ENCODE measurements at regions not wholly inside any gene's neighbourhood (a gene's known extent, or its start where the extent isn't known, plus 50 kb on each side); places are given as distances from the start of the nearest gene placed in this dataset.

DNA sequence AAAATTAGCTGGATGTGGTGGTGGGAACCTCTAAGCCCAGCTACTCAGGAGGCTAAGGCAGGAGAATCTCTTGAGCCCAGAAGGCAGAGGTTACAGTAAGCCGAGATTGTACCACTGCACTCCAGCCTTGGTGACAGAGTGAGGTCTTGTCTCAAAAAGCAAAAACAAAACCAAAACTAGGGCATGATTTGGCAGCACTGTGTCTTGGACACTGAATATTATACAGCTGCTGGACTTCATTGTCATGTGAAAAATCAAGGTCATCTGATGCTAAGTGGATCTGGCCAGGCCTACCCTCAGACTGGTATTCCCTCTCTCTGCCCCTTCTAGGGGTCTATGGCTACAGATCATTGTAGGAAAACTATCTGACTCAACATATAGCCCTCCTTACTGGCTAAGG lies 55.2 kb upstream of the MRPS6 start:
- peak; percentile 74 for DNase-seq (ENCODE audit: low read depth)
- TF ChIP-seq, protein P1, sequence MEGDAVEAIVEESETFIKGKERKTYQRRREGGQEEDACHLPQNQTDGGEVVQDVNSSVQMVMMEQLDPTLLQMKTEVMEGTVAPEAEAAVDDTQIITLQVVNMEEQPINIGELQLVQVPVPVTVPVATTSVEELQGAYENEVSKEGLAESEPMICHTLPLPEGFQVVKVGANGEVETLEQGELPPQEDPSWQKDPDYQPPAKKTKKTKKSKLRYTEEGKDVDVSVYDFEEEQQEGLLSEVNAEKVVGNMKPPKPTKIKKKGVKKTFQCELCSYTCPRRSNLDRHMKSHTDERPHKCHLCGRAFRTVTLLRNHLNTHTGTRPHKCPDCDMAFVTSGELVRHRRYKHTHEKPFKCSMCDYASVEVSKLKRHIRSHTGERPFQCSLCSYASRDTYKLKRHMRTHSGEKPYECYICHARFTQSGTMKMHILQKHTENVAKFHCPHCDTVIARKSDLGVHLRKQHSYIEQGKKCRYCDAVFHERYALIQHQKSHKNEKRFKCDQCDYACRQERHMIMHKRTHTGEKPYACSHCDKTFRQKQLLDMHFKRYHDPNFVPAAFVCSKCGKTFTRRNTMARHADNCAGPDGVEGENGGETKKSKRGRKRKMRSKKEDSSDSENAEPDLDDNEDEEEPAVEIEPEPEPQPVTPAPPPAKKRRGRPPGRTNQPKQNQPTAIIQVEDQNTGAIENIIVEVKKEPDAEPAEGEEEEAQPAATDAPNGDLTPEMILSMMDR (IDR thresholded peaks at IDR 0.05; ENCODE audit: insufficient read depth, low read depth, low read length, missing control alignments): no peak
- peak overlapping the region; percentile 47 for H3K4me3 ChIP-seq (ENCODE audit: low read depth, low read length)

DNA sequence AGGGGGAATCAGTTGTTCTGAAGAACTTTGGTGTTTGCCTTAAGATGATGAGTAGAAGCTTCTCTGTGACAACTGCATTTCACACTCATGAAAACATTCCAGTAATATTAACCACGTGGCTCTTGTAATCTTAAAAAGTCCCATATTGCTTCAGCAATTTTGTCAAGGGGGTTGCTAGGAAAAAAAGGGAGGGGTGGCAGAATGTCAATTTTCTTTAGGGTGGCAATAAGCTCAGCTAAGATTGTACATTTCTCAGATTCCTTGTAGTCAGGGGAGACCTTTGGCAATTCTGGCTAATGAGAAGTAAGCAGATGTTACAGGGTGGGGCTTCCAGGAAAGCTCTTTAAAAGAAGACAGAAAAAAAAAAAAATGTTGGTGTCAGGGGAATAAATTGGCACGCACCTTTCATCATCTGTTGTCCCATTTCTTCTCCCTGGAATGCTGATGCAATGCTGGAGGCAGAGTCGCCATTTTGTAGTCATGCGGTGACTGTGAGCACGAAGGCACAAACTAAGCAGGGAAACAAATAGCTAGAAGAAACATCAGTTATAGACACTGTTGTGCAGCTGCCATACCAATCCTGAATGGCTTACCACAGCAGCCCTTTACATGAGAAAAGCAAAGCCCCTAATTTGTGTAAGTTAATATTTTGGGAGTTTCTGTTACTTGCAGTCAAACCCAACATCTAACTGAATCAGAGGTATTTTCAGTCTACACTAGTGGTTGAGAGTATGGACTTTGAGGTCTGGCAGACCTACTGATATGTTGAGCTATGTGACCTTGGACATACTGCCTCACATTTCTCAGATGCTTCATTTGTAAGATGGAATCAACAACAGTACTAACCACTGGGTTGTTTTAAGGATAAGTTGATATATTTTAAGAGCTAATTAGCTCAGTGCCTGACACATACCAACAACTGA lies 56.1 kb upstream of the MRPS6 start:
- no peak overlapping the region; the same call in 1 of the 2 replicates for H3K4me3 ChIP-seq (ENCODE audit: low read depth, low read length)
- peak; percentile 74 for DNase-seq (ENCODE audit: low read depth)
- TF ChIP-seq, protein P1 (IDR thresholded peaks at IDR 0.05; ENCODE audit: insufficient read depth, low read depth, low read length, missing control alignments): no peak

DNA sequence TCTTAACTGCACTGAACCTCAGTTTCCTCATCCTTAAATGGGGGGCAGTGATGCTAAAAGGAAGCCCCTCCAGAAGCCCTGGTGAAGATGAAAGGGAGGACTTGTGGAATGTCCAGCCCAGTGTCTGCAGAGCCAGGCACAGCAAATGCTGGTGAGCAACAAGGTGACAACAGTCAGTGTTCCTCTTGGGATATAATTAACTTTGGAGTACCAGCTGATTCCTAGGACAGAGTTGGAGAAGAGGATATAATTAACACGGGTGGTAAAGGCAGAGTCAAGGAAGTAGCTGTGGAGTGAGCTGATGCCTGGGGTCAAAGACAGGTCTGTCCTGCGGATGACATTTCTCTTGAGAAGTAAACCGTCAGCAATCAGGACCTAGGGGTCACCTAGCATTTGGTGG lies 60.7 kb upstream of the MRPS6 start:
- TF ChIP-seq, protein P1 (IDR thresholded peaks at IDR 0.05; ENCODE audit: insufficient read depth, low read depth, low read length, missing control alignments): no peak
- no peak for DNase-seq (ENCODE audit: low read depth)
- no peak overlapping the region for H3K4me3 ChIP-seq (ENCODE audit: low read depth, low read length)

DNA sequence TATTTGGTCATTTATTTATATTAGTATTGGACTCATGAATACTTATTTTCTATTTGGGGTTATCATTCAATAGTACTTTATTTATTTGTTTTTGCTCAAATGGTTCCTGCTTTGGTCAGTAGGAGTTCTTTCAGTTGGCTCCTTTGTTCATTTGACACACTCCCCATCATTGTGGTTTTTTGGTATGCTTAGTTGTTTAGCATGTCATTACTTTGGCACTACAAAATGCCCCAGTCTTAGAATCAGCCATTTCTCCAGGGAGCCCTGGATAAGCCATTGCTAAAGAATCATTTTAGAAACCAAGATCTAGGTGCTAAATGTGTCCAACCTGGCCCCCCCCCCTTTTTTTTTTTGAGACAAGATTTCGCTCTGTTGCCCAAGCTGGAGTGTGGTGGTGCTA lies 61.7 kb upstream of the MRPS6 start:
- TF ChIP-seq, protein P1 (IDR thresholded peaks at IDR 0.05; ENCODE audit: insufficient read depth, low read depth, low read length, missing control alignments): no peak
- DNase-seq (ENCODE audit: low read depth): no peak
- no peak overlapping the region for H3K4me3 ChIP-seq (ENCODE audit: low read depth, low read length)

DNA sequence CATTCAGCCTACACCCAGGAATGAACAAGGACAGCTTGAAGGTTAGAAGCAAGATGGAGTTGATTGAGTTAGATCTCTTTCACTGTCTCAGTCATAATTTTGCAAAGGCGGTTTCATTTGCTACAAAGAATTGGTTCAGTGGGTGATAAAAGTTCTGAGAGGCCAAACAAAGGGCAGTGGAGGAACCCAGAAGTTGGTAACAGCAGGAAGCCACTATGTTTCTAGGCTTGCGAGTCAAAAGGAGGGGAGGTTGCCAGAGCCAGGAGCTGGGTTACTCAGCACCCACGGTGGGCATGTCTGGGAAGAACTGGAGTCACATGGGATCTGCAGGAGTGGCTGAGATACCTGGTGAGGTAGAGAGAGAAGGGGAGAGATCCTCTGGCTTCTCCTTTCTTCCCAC lies 64.2 kb upstream of the MRPS6 start:
- H3K4me3 ChIP-seq (ENCODE audit: low read depth, low read length): no peak overlapping the region
- DNase-seq (ENCODE audit: low read depth): no peak
- TF ChIP-seq, protein P1 (IDR thresholded peaks at IDR 0.05; ENCODE audit: insufficient read depth, low read depth, low read length, missing control alignments): no peak

DNA sequence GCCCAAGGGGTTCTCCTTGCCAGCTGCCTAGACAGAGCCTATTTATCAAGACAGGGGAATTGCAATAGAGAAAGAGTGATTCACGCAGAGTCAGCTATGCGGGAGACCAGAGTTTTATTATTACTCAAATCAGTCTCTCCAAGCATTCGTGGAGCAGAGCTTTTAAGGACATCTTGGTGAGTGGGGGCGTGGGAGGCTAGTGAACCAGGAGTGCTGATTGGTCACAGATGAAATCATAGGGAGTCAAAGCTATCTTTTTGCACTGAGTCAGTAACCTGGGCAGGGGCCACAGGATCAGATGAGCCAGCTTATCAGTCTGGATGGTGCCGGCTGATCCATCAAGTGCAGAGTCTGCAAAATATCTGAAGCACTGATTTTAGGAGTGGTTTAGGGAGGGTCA lies 64.8 kb upstream of the MRPS6 start:
- TF ChIP-seq, protein P1 (IDR thresholded peaks at IDR 0.05; ENCODE audit: insufficient read depth, low read depth, low read length, missing control alignments): no peak
- DNase-seq (ENCODE audit: low read depth): no peak
- H3K4me3 ChIP-seq (ENCODE audit: low read depth, low read length): no peak overlapping the region
